ENCODE measurements at regions not wholly inside any gene's neighbourhood (a gene's known extent, or its start where the extent isn't known, plus 50 kb on each side); places are given as distances from the start of the nearest gene placed in this dataset.

- TF ChIP-seq CTCF (IDR thresholded peaks at IDR 0.05) (no peak), POLR2A (IDR thresholded peaks at IDR 0.05) (no peak), EP300 (IDR thresholded peaks at IDR 0.05) (no peak)
Observed at GRCh38 chr7:152521420-152522337, 85.9 kb upstream of the KMT2C start.
